ENCODE measurements at regions not wholly inside any gene's neighbourhood (a gene's known extent, or its start where the extent isn't known, plus 50 kb on each side); places are given as distances from the start of the nearest gene placed in this dataset.

GRCh38 chr14:80390906-80391305 lies 179.6 kb upstream of the DIO2 start:
- Mint-ChIP-seq H3K27me3 (ENCODE audit: insufficient read depth) (no peaks in the 10 kb centered on the region; the same call in 1 of the 2 replicates), H3K27ac (no peak overlapping the region), H3K4me1 (ENCODE audit: low read depth) (peaks cover 60% of the 10 kb centered on the region), H3K4me3 (no peak overlapping the region), H3K9me3 (no peaks in the 10 kb centered on the region), H3K36me3 (ENCODE audit: low read depth) (no peaks in the 10 kb centered on the region)
- peak; percentile 4 for DNase-seq
- TF ChIP-seq, protein P1, sequence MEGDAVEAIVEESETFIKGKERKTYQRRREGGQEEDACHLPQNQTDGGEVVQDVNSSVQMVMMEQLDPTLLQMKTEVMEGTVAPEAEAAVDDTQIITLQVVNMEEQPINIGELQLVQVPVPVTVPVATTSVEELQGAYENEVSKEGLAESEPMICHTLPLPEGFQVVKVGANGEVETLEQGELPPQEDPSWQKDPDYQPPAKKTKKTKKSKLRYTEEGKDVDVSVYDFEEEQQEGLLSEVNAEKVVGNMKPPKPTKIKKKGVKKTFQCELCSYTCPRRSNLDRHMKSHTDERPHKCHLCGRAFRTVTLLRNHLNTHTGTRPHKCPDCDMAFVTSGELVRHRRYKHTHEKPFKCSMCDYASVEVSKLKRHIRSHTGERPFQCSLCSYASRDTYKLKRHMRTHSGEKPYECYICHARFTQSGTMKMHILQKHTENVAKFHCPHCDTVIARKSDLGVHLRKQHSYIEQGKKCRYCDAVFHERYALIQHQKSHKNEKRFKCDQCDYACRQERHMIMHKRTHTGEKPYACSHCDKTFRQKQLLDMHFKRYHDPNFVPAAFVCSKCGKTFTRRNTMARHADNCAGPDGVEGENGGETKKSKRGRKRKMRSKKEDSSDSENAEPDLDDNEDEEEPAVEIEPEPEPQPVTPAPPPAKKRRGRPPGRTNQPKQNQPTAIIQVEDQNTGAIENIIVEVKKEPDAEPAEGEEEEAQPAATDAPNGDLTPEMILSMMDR (IDR thresholded peaks at IDR 0.05), result no peak

GRCh38 chr14:80388980-80389711 lies 177.8 kb upstream of the DIO2 start:
- no peaks in the 10 kb centered on the region; the same call in 1 of the 2 replicates for H3K27me3 Mint-ChIP-seq (ENCODE audit: insufficient read depth)
- H3K4me3 Mint-ChIP-seq, result peak overlapping the region; percentile 54
- H3K27ac Mint-ChIP-seq, result peak overlapping the region; percentile 60
- no peaks in the 10 kb centered on the region for H3K9me3 Mint-ChIP-seq
- peaks cover 52% of the 10 kb centered on the region for H3K4me1 Mint-ChIP-seq (ENCODE audit: low read depth)
- no peaks in the 10 kb centered on the region for H3K36me3 Mint-ChIP-seq (ENCODE audit: low read depth)
- TF ChIP-seq, protein P1 (IDR thresholded peaks at IDR 0.05), result no peak
- peak; percentile 83 for DNase-seq

- no peak overlapping the region for H3K4me3 Mint-ChIP-seq
- H3K27me3 Mint-ChIP-seq (ENCODE audit: insufficient read depth), result no peaks in the 10 kb centered on the region; the same call in 1 of the 2 replicates
- H3K4me1 Mint-ChIP-seq (ENCODE audit: low read depth), result peaks cover 49% of the 10 kb centered on the region
- DNase-seq, result no peak
- TF ChIP-seq, protein P1 (IDR thresholded peaks at IDR 0.05), result no peak
- H3K27ac Mint-ChIP-seq, result no peak overlapping the region
- no peaks in the 10 kb centered on the region for H3K36me3 Mint-ChIP-seq (ENCODE audit: low read depth)
- no peaks in the 10 kb centered on the region for H3K9me3 Mint-ChIP-seq
Observed at GRCh38 chr14:80387563-80387981, 176.3 kb upstream of the DIO2 start.

- Mint-ChIP-seq H3K27me3 (ENCODE audit: insufficient read depth) (no peaks in the 10 kb centered on the region; the same call in 1 of the 2 replicates), H3K4me3 (no peak overlapping the region), H3K36me3 (ENCODE audit: low read depth) (no peaks in the 10 kb centered on the region), H3K4me1 (ENCODE audit: low read depth) (peaks cover 34% of the 10 kb centered on the region), H3K27ac (no peak overlapping the region), H3K9me3 (no peaks in the 10 kb centered on the region)
- no peak for DNase-seq
- TF ChIP-seq, protein P1 (IDR thresholded peaks at IDR 0.05), result no peak
Observed at GRCh38 chr14:80385336-80385735, 174.0 kb upstream of the DIO2 start.

- Mint-ChIP-seq H3K27ac (no peak overlapping the region), H3K9me3 (no peaks in the 10 kb centered on the region), H3K4me1 (ENCODE audit: low read depth) (peaks cover 13% of the 10 kb centered on the region), H3K4me3 (no peak overlapping the region), H3K27me3 (ENCODE audit: insufficient read depth) (no peaks in the 10 kb centered on the region; the same call in 1 of the 2 replicates), H3K36me3 (ENCODE audit: low read depth) (no peaks in the 10 kb centered on the region)
- TF ChIP-seq, protein P1 (IDR thresholded peaks at IDR 0.05), result no peak
- DNase-seq, result no peak
Observed at GRCh38 chr14:80383223-80383622, 171.9 kb upstream of the DIO2 start.
